NCI-H2196 treated with DMSO at 0.1 percent for 48 hours (cell line): ENCODE measurements at regions not wholly inside any gene's neighbourhood (a gene's known extent, or its start where the extent isn't known, plus 50 kb on each side); places are given as distances from the start of the nearest gene placed in this dataset.

Source experiments
- DNase-seq: peaks from one replicate; lab custom pipeline; 2025; ENCODE audit not compliant: unreplicated experiment; lab: John Stamatoyannopoulos, UW

GRCh38 chr3:110773413-110773954, 298.1 kb upstream of the NECTIN3 start:
- no peak for DNase-seq

- no peak for DNase-seq
These were observed 296.9 kb upstream of the NECTIN3 start for GRCh38 chr3:110774496-110775265.

GRCh38 chr3:110779581-110779980, 292.0 kb upstream of the NECTIN3 start:
- no peak for DNase-seq

GRCh38 chr3:110783541-110783940, 288.1 kb upstream of the NECTIN3 start:
- no peak for DNase-seq

GRCh38 chr3:110788794-110789193, 282.8 kb upstream of the NECTIN3 start:
- DNase-seq: no peak

GRCh38 chr3:110789315-110789714, 282.3 kb upstream of the NECTIN3 start:
- no peak for DNase-seq

- no peak for DNase-seq
These were observed 281.0 kb upstream of the NECTIN3 start for GRCh38 chr3:110790631-110791030.

- no peak for DNase-seq
These were observed 279.5 kb upstream of the NECTIN3 start for GRCh38 chr3:110791995-110792686.

- DNase-seq: no peak
These were observed 278.0 kb upstream of the NECTIN3 start for GRCh38 chr3:110793611-110794010.

- no peak for DNase-seq
These were observed 276.5 kb upstream of the NECTIN3 start for GRCh38 chr3:110795163-110795562.

- DNase-seq: no peak
These were observed 272.3 kb upstream of the NECTIN3 start for GRCh38 chr3:110799271-110799670.

- no peak for DNase-seq
These were observed 266.8 kb upstream of the NECTIN3 start for GRCh38 chr3:110804856-110805255.

- no peak for DNase-seq
These were observed 264.7 kb upstream of the NECTIN3 start for GRCh38 chr3:110806924-110807323.

- DNase-seq: no peak
These were observed 263.0 kb upstream of the NECTIN3 start for GRCh38 chr3:110808630-110809029.

- DNase-seq: no peak
These were observed 261.3 kb upstream of the NECTIN3 start for GRCh38 chr3:110810356-110810755.

GRCh38 chr3:110811050-110811449, 260.6 kb upstream of the NECTIN3 start:
- DNase-seq: no peak

- DNase-seq: no peak
These were observed 258.1 kb upstream of the NECTIN3 start for GRCh38 chr3:110813541-110813940.

GRCh38 chr3:110814170-110815007, 257.2 kb upstream of the NECTIN3 start:
- no peak for DNase-seq

GRCh38 chr3:110815008-110815583, 256.5 kb upstream of the NECTIN3 start:
- DNase-seq: no peak

GRCh38 chr3:110816008-110816407, 255.6 kb upstream of the NECTIN3 start:
- DNase-seq: no peak

- no peak for DNase-seq
These were observed 250.0 kb upstream of the NECTIN3 start for GRCh38 chr3:110821586-110821985.
